Liver (tissue), 8 donors: ENCODE measurements at regions not wholly inside any gene's neighbourhood (a gene's known extent, or its start where the extent isn't known, plus 50 kb on each side); places are given as distances from the start of the nearest gene placed in this dataset.

Source experiments
- DNase-seq: peaks from one replicate; pipeline ENCODE4 v3.0.0-alpha.2; 2017; ENCODE audit warnings: low spot score
- H3K27ac ChIP-seq, 2 donors: one replicate each; pipeline ENCODE4 v1.7.0; 2013; ENCODE audit warnings: inconsistent platforms in 2 of 2, low read length in 2 of 2, control low read depth in 1 of 2, low read depth in 1 of 2, mild to moderate bottlenecking in 1 of 2
- H3K27me3 ChIP-seq, 4 donors: one replicate each; pipeline versions ENCODE4 v1.6.1 to v1.7.0; 2013; ENCODE audit warnings: low read length in 3 of 4, inconsistent platforms in 1 of 4, mild to moderate bottlenecking in 1 of 4, moderate library complexity in 1 of 4; ENCODE audit not compliant: control insufficient read depth in 4 of 4, insufficient read depth in 4 of 4
- H3K36me3 ChIP-seq, 4 donors: one replicate each; pipeline versions ENCODE4 v1.6.1 to v1.7.0; 2013; ENCODE audit warnings: low read length in 3 of 4, mild to moderate bottlenecking in 3 of 4, low read depth in 1 of 4, moderate library complexity in 1 of 4; ENCODE audit not compliant: control insufficient read depth in 4 of 4, insufficient read depth in 3 of 4
- H3K4me1 ChIP-seq, 4 donors: one replicate each; pipeline versions ENCODE4 v1.6.1 to v1.7.0; 2013; ENCODE audit warnings: low read length in 3 of 4, mild to moderate bottlenecking in 3 of 4, moderate library complexity in 1 of 4; ENCODE audit not compliant: control insufficient read depth in 4 of 4, insufficient read depth in 4 of 4
- H3K4me3 ChIP-seq, 3 donors: one replicate each; pipeline versions ENCODE4 v1.6.1 to v1.7.0; 2013; ENCODE audit warnings: low read length in 3 of 3, control low read depth in 1 of 3, low read depth in 1 of 3, mild to moderate bottlenecking in 1 of 3
- H3K9ac ChIP-seq, 2 donors: one replicate each; pipeline ENCODE4 v1.7.0; 2013; ENCODE audit warnings: low read length in 2 of 2, mild to moderate bottlenecking in 2 of 2, moderate library complexity in 2 of 2, control low read depth in 1 of 2, low read depth in 1 of 2
- H3K9me3 ChIP-seq, 4 donors: one replicate each; pipeline versions ENCODE4 v1.6.1 to v1.7.0; 2013; ENCODE audit warnings: low read length in 3 of 4; ENCODE audit not compliant: control insufficient read depth in 4 of 4
- ATF3 ChIP-seq: IDR thresholded peaks from 2 replicates; pipeline ENCODE4 v1.6.1; 2016; ENCODE audit warnings: antibody characterized with exemption
- CTCF ChIP-seq: fragments of 150-350 bp; IDR thresholded peaks from 2 replicates; pipeline ENCODE4 v1.5.1; 2017; ENCODE audit warnings: improper control_type of control experiment, low read depth, low read length; ENCODE audit not compliant: missing input control
- EGR1 ChIP-seq, 2 donors: IDR thresholded peaks; 2 replicates each; pipeline ENCODE4 v1.6.1; 2016 to 2018; ENCODE audit warnings: antibody characterized with exemption in 2 of 2, low read depth in 2 of 2
- FOXA1 ChIP-seq: IDR thresholded peaks from 2 replicates; pipeline ENCODE4 v1.6.1; 2016; ENCODE audit warnings: antibody characterized with exemption
- FOXA2 ChIP-seq: IDR thresholded peaks from 2 replicates; pipeline ENCODE4 v1.6.1; 2016; ENCODE audit warnings: antibody characterized with exemption
- GABPA ChIP-seq, 2 donors: IDR thresholded peaks in 1 of 2; conservative IDR thresholded peaks in 1 of 2; 2 replicates each; pipeline ENCODE4 v1.6.1; 2016; ENCODE audit warnings: antibody characterized with exemption in 2 of 2, mild to moderate bottlenecking in 1 of 2, moderate library complexity in 1 of 2
- HNF4A ChIP-seq, 2 donors: conservative IDR thresholded peaks; 2 replicates each; pipeline ENCODE4 v1.6.1; 2016; ENCODE audit warnings: antibody characterized with exemption in 2 of 2, mild to moderate bottlenecking in 2 of 2
- HNF4G ChIP-seq: IDR thresholded peaks from 2 replicates; pipeline ENCODE4 v1.6.1; 2016; ENCODE audit warnings: antibody characterized with exemption
- JUND ChIP-seq, 2 donors: IDR thresholded peaks; 2 replicates each; pipeline ENCODE4 v1.6.1; 2016; ENCODE audit warnings: antibody characterized with exemption in 2 of 2
- MAX ChIP-seq: IDR thresholded peaks from 2 replicates; pipeline ENCODE4 v1.6.1; 2016; ENCODE audit warnings: antibody characterized with exemption
- NR2F2 ChIP-seq: IDR thresholded peaks from 2 replicates; pipeline ENCODE4 v1.6.1; 2016; ENCODE audit warnings: antibody characterized with exemption
- RAD21 ChIP-seq, 2 donors: IDR thresholded peaks; 2 replicates each; pipeline ENCODE4 v1.6.1; 2016; ENCODE audit warnings: antibody characterized with exemption in 2 of 2, mild to moderate bottlenecking in 2 of 2
- RXRA ChIP-seq, 2 donors: IDR thresholded peaks; 2 replicates each; pipeline ENCODE4 v1.6.1; 2017 to 2018; ENCODE audit warnings: antibody characterized with exemption in 2 of 2, mild to moderate bottlenecking in 1 of 2
- SP1 ChIP-seq: IDR thresholded peaks from 2 replicates; pipeline ENCODE4 v1.6.1; 2018; ENCODE audit warnings: antibody characterized with exemption, mild to moderate bottlenecking
- TAF1 ChIP-seq: conservative IDR thresholded peaks from 2 replicates; pipeline ENCODE4 v1.6.1; 2016; ENCODE audit warnings: antibody characterized with exemption, mild to moderate bottlenecking
- YY1 ChIP-seq: IDR thresholded peaks from 2 replicates; pipeline ENCODE4 v1.6.1; 2016; ENCODE audit warnings: antibody characterized with exemption, mild to moderate bottlenecking
- WGBS: extraction: QIAGEN DNeasy Blood & Tissue Kit; methylation state at CpG from one replicate; pipeline ENCODE4 v1.1.7; 2013; 5-methylcytosine and 5-hydroxymethylcytosine counted together
- TF ChIP-seq, protein P1 (sequence below): IDR thresholded peaks from 2 replicates; pipeline ENCODE4 v1.6.1; 2016; ENCODE audit warnings: antibody characterized with exemption
- TF ChIP-seq, protein P2 (sequence below): IDR thresholded peaks from 2 replicates; pipeline ENCODE4 v1.6.1; 2016; ENCODE audit warnings: antibody characterized with exemption, mild to moderate bottlenecking
- donor health status: healthy.
- donor health status: healthy.
- donor health status: healthy.
- donor health status: healthy.
- donor health status: healthy.

- H3K27ac ChIP-seq, result no peak overlapping the region
- no peak for DNase-seq
- H3K4me3 ChIP-seq, result no peak overlapping the region
- WGBS, result 83% methylated on average over 11 of the region's 11 CpGs
- no peaks in the 10 kb centered on the region for H3K9me3 ChIP-seq
- no peaks in the 10 kb centered on the region for H3K27me3 ChIP-seq
- TF ChIP-seq HNF4G (no peak), FOXA2 (no peak), RAD21 (IDR thresholded peaks at IDR 0.05) (no peak), GABPA (IDR thresholded peaks at IDR 0.05 in 1 of 2, conservative IDR thresholded peaks at IDR 0.05 in 1 of 2) (no peak), FOXA1 (no peak), EGR1 (IDR thresholded peaks at IDR 0.05; ENCODE audit: low read depth in 2 of 2) (no peak), ATF3 (no peak), TAF1 (no peak), CTCF (no peak), JUND (IDR thresholded peaks at IDR 0.05) (no peak), MAX (no peak), NR2F2 (no peak), HNF4A (conservative IDR thresholded peaks at IDR 0.05) (no peak), RXRA (IDR thresholded peaks at IDR 0.05) (no peak), SP1 (no peak), YY1 (no peak)
- TF ChIP-seq, protein P1, sequence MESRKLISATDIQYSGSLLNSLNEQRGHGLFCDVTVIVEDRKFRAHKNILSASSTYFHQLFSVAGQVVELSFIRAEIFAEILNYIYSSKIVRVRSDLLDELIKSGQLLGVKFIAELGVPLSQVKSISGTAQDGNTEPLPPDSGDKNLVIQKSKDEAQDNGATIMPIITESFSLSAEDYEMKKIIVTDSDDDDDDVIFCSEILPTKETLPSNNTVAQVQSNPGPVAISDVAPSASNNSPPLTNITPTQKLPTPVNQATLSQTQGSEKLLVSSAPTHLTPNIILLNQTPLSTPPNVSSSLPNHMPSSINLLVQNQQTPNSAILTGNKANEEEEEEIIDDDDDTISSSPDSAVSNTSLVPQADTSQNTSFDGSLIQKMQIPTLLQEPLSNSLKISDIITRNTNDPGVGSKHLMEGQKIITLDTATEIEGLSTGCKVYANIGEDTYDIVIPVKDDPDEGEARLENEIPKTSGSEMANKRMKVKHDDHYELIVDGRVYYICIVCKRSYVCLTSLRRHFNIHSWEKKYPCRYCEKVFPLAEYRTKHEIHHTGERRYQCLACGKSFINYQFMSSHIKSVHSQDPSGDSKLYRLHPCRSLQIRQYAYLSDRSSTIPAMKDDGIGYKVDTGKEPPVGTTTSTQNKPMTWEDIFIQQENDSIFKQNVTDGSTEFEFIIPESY, result no peak
- TF ChIP-seq, protein P2, sequence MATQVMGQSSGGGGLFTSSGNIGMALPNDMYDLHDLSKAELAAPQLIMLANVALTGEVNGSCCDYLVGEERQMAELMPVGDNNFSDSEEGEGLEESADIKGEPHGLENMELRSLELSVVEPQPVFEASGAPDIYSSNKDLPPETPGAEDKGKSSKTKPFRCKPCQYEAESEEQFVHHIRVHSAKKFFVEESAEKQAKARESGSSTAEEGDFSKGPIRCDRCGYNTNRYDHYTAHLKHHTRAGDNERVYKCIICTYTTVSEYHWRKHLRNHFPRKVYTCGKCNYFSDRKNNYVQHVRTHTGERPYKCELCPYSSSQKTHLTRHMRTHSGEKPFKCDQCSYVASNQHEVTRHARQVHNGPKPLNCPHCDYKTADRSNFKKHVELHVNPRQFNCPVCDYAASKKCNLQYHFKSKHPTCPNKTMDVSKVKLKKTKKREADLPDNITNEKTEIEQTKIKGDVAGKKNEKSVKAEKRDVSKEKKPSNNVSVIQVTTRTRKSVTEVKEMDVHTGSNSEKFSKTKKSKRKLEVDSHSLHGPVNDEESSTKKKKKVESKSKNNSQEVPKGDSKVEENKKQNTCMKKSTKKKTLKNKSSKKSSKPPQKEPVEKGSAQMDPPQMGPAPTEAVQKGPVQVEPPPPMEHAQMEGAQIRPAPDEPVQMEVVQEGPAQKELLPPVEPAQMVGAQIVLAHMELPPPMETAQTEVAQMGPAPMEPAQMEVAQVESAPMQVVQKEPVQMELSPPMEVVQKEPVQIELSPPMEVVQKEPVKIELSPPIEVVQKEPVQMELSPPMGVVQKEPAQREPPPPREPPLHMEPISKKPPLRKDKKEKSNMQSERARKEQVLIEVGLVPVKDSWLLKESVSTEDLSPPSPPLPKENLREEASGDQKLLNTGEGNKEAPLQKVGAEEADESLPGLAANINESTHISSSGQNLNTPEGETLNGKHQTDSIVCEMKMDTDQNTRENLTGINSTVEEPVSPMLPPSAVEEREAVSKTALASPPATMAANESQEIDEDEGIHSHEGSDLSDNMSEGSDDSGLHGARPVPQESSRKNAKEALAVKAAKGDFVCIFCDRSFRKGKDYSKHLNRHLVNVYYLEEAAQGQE, result no peak
- H3K36me3 ChIP-seq, result no peaks in the 10 kb centered on the region
- no peak overlapping the region for H3K9ac ChIP-seq
- no peaks in the 10 kb centered on the region for H3K4me1 ChIP-seq
These were observed 321.6 kb upstream of the SFSWAP start for GRCh38 chr12:131389054-131390013.
